ENCODE measurements at regions not wholly inside any gene's neighbourhood (a gene's known extent, or its start where the extent isn't known, plus 50 kb on each side); places are given as distances from the start of the nearest gene placed in this dataset.

GRCh38 chr4:20159516-20159915, 92.2 kb upstream of the SLIT2 start:
- no peak for TF ChIP-seq CTCF (IDR thresholded peaks at IDR 0.05; ENCODE audit: insufficient read depth, low read length)
- TF ChIP-seq POLR2AphosphoS5 (IDR thresholded peaks at IDR 0.05; ENCODE audit: low read depth) = no peak
- no peak for TF ChIP-seq REST (IDR thresholded peaks at IDR 0.05; ENCODE audit: insufficient replicate concordance, low read depth)
- no peak for TF ChIP-seq SPI1 (IDR thresholded peaks at IDR 0.05; ENCODE audit: borderline replicate concordance, low read depth)
- no peak for TF ChIP-seq GABPA (IDR thresholded peaks at IDR 0.05; ENCODE audit: low read depth)

Data from HL-60 (cell line).